GM12874 (cell line): ENCODE measurements at regions not wholly inside any gene's neighbourhood (a gene's known extent, or its start where the extent isn't known, plus 50 kb on each side); places are given as distances from the start of the nearest gene placed in this dataset.
A peak's percentile ranks its signal among the peaks of the same experiment; 100 is the strongest.

Experiments
- TF ChIP-seq, protein P1 (sequence below): IDR thresholded peaks from 2 replicates; pipeline ENCODE4 v1.5.1; 2011; ENCODE audit warnings: low read depth, mild to moderate bottlenecking, control low read depth, low read length, moderate library complexity; ENCODE audit not compliant: insufficient read depth

DNA sequence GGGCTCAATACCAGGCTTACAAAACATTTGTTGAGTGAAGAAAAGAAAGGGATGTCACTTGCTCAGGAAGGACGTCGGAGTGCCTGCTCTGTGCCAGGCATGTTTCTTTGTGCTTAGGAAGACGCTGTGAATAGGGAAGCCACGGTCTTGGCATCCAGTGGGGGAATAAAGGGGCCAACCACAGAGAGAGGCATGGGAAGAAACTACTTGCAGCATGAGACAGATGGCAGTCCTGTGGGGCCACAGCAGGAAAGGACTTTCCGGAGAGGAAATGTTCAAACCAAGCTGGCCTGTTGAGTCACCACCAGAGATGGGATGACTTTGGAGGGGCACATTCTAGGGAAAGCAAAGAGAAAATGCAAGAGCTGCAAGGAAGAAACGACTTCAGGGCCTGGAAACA is 173.2 kb downstream of the CDH26 start:
- TF ChIP-seq, protein P1, sequence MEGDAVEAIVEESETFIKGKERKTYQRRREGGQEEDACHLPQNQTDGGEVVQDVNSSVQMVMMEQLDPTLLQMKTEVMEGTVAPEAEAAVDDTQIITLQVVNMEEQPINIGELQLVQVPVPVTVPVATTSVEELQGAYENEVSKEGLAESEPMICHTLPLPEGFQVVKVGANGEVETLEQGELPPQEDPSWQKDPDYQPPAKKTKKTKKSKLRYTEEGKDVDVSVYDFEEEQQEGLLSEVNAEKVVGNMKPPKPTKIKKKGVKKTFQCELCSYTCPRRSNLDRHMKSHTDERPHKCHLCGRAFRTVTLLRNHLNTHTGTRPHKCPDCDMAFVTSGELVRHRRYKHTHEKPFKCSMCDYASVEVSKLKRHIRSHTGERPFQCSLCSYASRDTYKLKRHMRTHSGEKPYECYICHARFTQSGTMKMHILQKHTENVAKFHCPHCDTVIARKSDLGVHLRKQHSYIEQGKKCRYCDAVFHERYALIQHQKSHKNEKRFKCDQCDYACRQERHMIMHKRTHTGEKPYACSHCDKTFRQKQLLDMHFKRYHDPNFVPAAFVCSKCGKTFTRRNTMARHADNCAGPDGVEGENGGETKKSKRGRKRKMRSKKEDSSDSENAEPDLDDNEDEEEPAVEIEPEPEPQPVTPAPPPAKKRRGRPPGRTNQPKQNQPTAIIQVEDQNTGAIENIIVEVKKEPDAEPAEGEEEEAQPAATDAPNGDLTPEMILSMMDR = no peak

DNA sequence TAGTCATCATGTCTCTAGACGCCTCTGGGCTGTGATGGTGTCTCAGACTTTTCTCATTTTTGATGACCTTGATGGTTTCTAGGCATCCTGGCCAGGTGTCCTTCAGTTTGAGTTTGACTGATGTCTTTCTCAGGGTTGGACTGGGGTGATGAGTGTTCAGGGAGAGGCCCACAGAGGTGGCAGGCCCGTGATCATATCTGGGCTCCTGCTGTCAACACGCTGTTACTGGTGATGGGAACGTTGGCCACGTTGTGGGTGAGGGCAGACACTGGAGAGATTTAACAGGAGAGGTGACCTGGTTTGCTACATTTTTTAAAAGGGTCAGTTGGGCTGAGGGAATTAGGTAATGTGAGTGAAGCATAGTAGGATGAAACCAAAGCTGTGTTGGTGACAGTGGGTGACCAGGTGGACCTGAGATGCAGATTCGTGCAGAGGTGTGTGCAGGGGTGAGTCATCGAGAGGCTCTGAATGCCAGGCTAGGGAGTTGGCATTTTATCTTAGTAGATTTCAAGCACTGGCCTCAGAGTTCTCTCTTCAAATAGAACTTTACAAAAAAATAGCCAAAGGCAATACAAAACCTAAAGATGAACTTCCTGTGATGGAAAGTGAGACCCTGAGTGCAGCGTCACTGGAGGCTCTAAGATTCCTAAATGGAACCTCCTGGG is 174.1 kb downstream of the CDH26 start:
- TF ChIP-seq, protein P1 = no peak

DNA sequence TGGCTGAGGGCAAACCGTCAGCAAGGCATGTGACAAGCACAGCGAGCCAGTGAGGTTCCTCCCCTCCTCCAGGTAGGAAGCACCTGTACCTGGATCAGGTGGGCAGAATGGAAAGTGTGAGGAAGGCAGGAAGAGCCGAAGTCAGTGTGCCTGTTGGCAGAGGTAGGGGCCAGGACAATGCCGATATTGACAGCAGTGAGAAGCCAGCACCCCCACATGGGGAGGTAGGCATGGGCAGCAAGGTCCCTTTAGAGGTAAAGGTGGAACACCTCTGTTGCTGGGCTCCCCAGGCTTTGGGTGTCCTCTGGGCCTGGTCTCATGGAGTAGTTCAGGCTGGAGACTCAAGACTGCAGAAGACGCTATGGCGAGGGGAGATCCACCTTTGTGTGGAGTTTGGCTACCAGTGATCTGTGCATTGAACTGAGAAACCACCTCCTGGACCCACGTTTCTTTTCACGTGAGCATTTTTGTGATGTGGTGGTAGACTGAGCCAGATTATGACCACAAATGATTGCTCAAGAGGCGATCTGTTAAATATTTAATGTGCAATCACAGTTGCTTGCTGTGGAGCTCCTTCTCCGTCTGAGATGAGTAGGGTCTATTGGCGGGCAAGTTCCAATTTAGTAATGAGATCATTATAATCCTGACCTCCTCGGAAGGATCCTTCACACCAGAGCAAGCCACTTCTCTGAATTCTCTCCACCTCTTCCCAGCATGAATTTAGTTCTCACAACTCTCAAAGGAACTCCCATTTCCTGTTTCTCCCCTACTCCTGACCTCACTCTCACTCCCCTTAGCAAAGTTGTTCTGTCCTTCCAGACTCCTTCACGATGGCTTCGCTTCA is 174.8 kb downstream of the CDH26 start:
- TF ChIP-seq, protein P1 = no peak

DNA sequence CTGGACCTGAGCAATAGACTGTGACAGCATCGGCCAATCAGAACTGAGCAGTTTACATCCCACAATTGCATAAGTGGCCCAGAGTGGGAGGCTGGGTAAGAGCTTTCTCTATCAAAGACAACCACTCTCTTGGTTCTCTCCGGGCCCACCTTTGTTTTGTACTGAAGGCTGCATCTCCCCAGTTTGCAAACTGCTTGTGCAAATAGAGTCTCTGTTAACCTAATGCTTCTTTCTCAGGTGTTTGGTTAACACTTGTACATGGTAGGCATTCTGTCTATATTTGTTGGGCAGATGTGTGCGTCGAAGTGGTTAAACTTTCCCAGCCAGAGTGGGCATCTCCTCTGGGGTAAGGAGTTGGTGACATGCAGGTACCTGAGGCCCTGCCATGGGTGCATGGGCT is 177.1 kb downstream of the CDH26 start:
- TF ChIP-seq, protein P1 = no peak

DNA sequence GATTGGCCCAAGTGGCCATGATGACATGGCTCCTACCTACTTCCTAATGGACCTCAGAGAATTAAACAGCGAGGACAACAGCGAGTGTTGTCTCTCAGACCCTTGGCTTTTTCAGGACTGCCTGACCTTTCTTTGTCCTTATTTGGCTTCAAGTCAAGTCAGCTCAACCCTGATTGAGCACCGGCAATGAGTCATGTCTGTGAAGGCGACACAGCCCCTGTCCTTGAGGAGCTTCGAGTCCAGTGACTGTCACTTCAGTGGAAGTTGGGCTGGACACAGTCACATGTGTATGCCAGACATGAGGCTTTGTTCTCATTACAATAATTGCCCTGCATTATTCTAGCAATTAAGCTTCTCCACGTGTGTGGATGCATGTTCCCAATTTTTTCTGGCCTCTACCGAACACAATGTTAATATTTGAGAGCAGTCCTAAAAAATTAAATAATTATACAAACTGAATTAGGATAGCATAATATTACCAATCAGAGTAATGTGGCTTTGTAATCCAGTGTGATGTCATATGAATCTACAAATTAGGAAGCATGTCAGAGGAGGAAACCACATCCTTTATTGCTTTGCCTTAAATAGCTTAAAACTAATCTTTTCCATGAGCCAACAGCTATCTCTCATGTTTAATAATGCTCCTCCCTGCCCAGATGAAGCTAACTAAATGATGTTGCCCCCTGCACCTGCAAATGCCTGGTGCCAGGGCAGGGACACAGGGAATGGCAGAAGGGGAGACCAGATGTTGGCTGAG is 178.6 kb downstream of the CDH26 start:
- TF ChIP-seq, protein P1 = no peak

DNA sequence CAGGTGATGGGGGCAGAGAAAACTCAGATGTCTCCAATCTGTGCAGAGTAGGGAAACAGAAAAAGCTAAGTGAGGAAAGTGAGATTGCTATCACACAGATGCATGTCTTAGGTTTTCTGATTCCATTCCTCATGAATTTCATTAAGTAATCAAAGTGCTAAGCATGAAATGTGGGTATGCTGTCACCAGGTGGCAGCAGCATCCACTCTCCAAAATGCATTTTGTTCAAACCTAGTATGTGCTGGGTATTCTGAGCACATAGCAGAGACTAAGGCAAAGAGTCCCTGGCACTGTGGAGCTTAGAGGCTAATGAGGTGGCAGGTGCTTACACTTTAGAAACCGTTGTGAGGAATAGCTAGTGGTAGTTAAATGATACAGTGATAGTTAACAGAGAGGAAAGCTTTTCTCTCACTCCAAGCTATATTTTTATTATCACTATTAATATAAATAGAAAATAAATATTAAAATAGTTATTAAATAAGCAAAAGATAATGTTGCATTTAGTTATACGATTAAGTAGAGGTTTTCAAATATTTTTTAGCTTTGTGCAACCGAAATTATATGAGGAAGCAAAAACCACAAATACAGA is 179.5 kb downstream of the CDH26 start:
- TF ChIP-seq, protein P1 = peak; percentile 54
